Heart right ventricle (tissue), 16 donors: ENCODE measurements at regions not wholly inside any gene's neighbourhood (a gene's known extent, or its start where the extent isn't known, plus 50 kb on each side); places are given as distances from the start of the nearest gene placed in this dataset.
A peak's percentile ranks its signal among the peaks of the same experiment; 100 is the strongest.

ENCODE experiments used
- ATAC-seq, 8 donors: fragments of 200-7000 bp; cut with Tn5 transposase; one replicate each; pipeline ENCODE4 v1.9.1; 2020; ENCODE audit warnings: mild to moderate bottlenecking in 8 of 8, moderate library complexity in 8 of 8, moderate number of reproducible peaks in 1 of 8
- DNase-seq, 2 donors: peaks; one replicate each; pipeline ENCODE4 v3.0.0-alpha.2; 2020
- H3K27ac ChIP-seq, 10 donors: fragments of 200-600 bp; sonication (generic) in 2 of 10; one replicate each; pipeline versions ENCODE4 v1.5.0 to v1.8.0; 2020 to 2022; ENCODE audit warnings: mild to moderate bottlenecking in 3 of 10
- H3K27me3 ChIP-seq, 7 donors: fragments of 200-600 bp; one replicate each; pipeline ENCODE4 v1.8.0; 2021 to 2022; ENCODE audit warnings: mild to moderate bottlenecking in 2 of 7
- H3K36me3 ChIP-seq, 9 donors: fragments of 200-600 bp; sonication (generic) in 1 of 9; one replicate each; pipeline versions ENCODE4 v1.5.0 to v1.8.0; 2020 to 2022; ENCODE audit warnings: mild to moderate bottlenecking in 2 of 9
- H3K4me1 ChIP-seq, 9 donors: fragments of 200-600 bp; sonication (generic) in 1 of 9; one replicate each; pipeline versions ENCODE4 v1.5.0 to v1.8.0; 2020 to 2022; ENCODE audit warnings: mild to moderate bottlenecking in 4 of 9
- H3K4me3 ChIP-seq, 10 donors: fragments of 200-600 bp; sonication (generic) in 2 of 10; one replicate each; pipeline versions ENCODE4 v1.5.0 to v1.8.0; 2020 to 2022; ENCODE audit warnings: mild to moderate bottlenecking in 7 of 10, moderate library complexity in 2 of 10
- H3K9me3 ChIP-seq, 11 donors: fragments of 200-600 bp in 10 of 11; sonication (generic) in 2 of 11; one replicate each; pipeline versions ENCODE4 v1.5.0 to v1.8.0; 2013 to 2022; ENCODE audit warnings: mild to moderate bottlenecking in 2 of 11, control low read depth in 1 of 11, moderate library complexity in 1 of 11
- CTCF ChIP-seq, 9 donors: fragments of 200-600 bp; sonication (generic) in 2 of 9; IDR thresholded peaks; one replicate each; pipeline versions ENCODE4 v1.5.0 to v1.8.0; 2021 to 2022; ENCODE audit warnings: antibody characterized with exemption in 9 of 9, mild to moderate bottlenecking in 5 of 9, moderate library complexity in 1 of 9
- WGBS, 2 donors: extraction: QIAGEN DNeasy Blood & Tissue Kit; methylation state at CpG; one replicate each; pipeline ENCODE4 v1.1.7; 2013; ENCODE audit warnings: inconsistent platforms in 1 of 2; 5-methylcytosine and 5-hydroxymethylcytosine counted together
- intact Hi-C, 10 donors: fragments of 100-400 bp; cut with DNase I; formaldehyde crosslinking; loops; one replicate each; pipeline versions ENCODE4 v1.11.1 to v1.14.2; 2022
- donor health status: Arrhythmogenic right ventricular cardiomyopathy.
- donor health status: ischemic (EF 13 %, LVEDD 7.1; RV severe dilation, severe dysfunction).
- donor health status: healthy with polysubstance abuse.
- donor health status: DM: no; HTN: yes; CAD: no.
- donor health status: DM: no; HTN: no; CAD: no.
- donor health status: ischemic (EF 25% LVEDD 6.9; RV normal size, moderate dysfunction).
- donor health status: ischemic (EF 25% LVEDD 5.7; RV mildly dilated, moderate dysfunction).
- donor health status: healthy.
- donor health status: DM: yes; HTN: yes; CAD: no.
- donor health status: Ischemic cardiomyopathy.
- donor health status: ischemic (EF 35%, LVEDD 5.7; RV mildly dilated, moderate dysfunction).
- donor health status: nonischemic (EF 11% LVEDD 7.7; RV severe dilation, severe dysfunction).
- donor health status: DM: yes; HTN: yes; CAD: no.
- donor health status: PGD.
- donor health status: ischemic (EF 29% LVEDD 5.4; RV normal size, mild dysfunction).
- donor health status: nonischemic (EF 23%, LVEDD 6.1; RV moderate dilation, normal function).

- ATAC-seq, result no peak
- Histone ChIP-seq H3K4me1 (peaks cover 0 to 8% (median 0%) of the 10 kb centered on the region in 9 donors), H3K27me3 (no peaks in the 10 kb centered on the region), H3K9me3 (no peaks in the 10 kb centered on the region), H3K36me3 (no peaks in the 10 kb centered on the region), H3K4me3 (no peak overlapping the region), H3K27ac (no peak overlapping the region)
- 52 to 70% methylated on average over 2 of the region's 2 CpGs for WGBS, 2 donors
- DNase-seq, result no peak
- no peak for TF ChIP-seq CTCF (IDR thresholded peaks at IDR 0.05)
- intact Hi-C loops, result loop anchor here in 4 of 10 donors (10.0 kb wide), 3 partner anchors 397 to 1087 kb away; no protein-coding TSS in a partner anchor
Measured at GRCh38 chr12:59407799-59408198, 188.0 kb upstream of the SLC16A7 start.

- no peaks in the 10 kb centered on the region for H3K9me3 ChIP-seq
Measured at GRCh38 chr12:59405992-59406391, 189.8 kb upstream of the SLC16A7 start.

GRCh38 chr12:59404109-59404650 is 191.6 kb upstream of the SLC16A7 start:
- no peak overlapping the region for H3K27ac ChIP-seq
- no peak for TF ChIP-seq CTCF (IDR thresholded peaks at IDR 0.05)
- DNase-seq, result no peak
- no peaks in the 10 kb centered on the region for H3K36me3 ChIP-seq
- H3K27me3 ChIP-seq, result no peaks in the 10 kb centered on the region
- no peak overlapping the region for H3K4me3 ChIP-seq
- no peak for ATAC-seq
- peaks cover 0 to 9% (median 0%) of the 10 kb centered on the region in 11 donors for H3K9me3 ChIP-seq
- peaks cover 0 to 8% (median 0%) of the 10 kb centered on the region in 9 donors for H3K4me1 ChIP-seq
- intact Hi-C loops, result loop anchor here in 4 of 10 donors (10.0 kb wide), 3 partner anchors 401 to 1091 kb away; no protein-coding TSS in a partner anchor

More at GRCh38 chr12:59405992-59406391, 189.8 kb upstream of the SLC16A7 start:
- H3K27ac ChIP-seq, result no peak overlapping the region
- no peak overlapping the region for H3K4me3 ChIP-seq
- intact Hi-C loops, result loop anchor here in 4 of 10 donors (10.0 kb wide), 3 partner anchors 399 to 1089 kb away; no protein-coding TSS in a partner anchor
- peaks cover 0 to 8% (median 0%) of the 10 kb centered on the region in 9 donors for H3K4me1 ChIP-seq
- no peaks in the 10 kb centered on the region for H3K27me3 ChIP-seq
- TF ChIP-seq CTCF (IDR thresholded peaks at IDR 0.05), result no peak
- ATAC-seq (no peak), DNase-seq (no peak)
- H3K36me3 ChIP-seq, result no peaks in the 10 kb centered on the region

GRCh38 chr12:59403259-59403932 is 192.4 kb upstream of the SLC16A7 start:
- DNase-seq (peak in 1 of 2 donors; percentile 41), ATAC-seq (peak in 7 of 8 donors; percentile 54 to 79 (median 74))
- intact Hi-C loops, result loop anchor here in 4 of 10 donors (10.0 kb wide), 3 partner anchors 401 to 1091 kb away; no protein-coding TSS in a partner anchor
- no peaks in the 10 kb centered on the region for H3K27me3 ChIP-seq
- 0% methylated on average over 3 of the region's 3 CpGs for WGBS, 2 donors
- no peaks in the 10 kb centered on the region for H3K36me3 ChIP-seq
- H3K4me3 ChIP-seq, result peak overlapping the region in 2 of 10 donors; percentile 11 to 22
- H3K27ac ChIP-seq, result no peak overlapping the region
- peak; percentile 49 to 82 (median 77) for TF ChIP-seq CTCF (IDR thresholded peaks at IDR 0.05)
- peaks cover 0 to 10% (median 0%) of the 10 kb centered on the region in 11 donors for H3K9me3 ChIP-seq
- H3K4me1 ChIP-seq, result peaks cover 0 to 8% (median 0%) of the 10 kb centered on the region in 9 donors
